Suppressor macrophage treated with lipopolysaccharide for 1 hour (primary cell): ENCODE measurements at regions not wholly inside any gene's neighbourhood (a gene's known extent, or its start where the extent isn't known, plus 50 kb on each side); places are given as distances from the start of the nearest gene placed in this dataset.
"Not testable (repeated sequence)": the region's sequence is repeated elsewhere in the genome, so short reads cannot be mapped to it uniquely, and the experiment has no call there.

Experiments used
- DNase-seq, 3 donors: peaks; one replicate each; pipeline ENCODE4 v3.0.0-alpha.2; 2020 to 2022

GRCh38 chr2:53096351-53096750 is 671.3 kb upstream of the CHAC2 start:
- DNase-seq = no peak

- DNase-seq = no peak
Observed at GRCh38 chr2:53095664-53096063, 671.9 kb upstream of the CHAC2 start.

DNA sequence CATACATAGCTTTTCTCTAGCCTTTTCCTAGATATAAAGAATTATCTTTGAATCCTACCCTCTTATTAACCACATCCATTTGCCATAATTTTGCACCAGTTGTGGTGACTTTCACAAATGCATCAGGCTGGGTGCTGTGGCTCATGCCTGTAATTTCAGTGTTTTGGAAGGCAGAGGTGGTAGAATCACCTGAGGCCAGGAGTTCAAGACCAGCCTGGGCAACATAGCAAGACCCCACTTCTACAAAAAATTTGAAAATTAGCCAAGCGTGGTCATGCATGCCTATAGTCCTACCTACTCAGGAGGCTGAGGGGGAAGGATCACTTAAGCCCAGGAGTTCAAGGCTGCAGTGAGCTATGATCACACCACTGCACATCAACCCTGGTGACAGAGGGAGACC is 672.4 kb upstream of the CHAC2 start:
- DNase-seq = no peak

- no peak for DNase-seq
Observed at GRCh38 chr2:53093355-53093754, 674.2 kb upstream of the CHAC2 start.

GRCh38 chr2:53091183-53091582 is 676.4 kb upstream of the CHAC2 start:
- DNase-seq = no peak

- DNase-seq = no peak
Observed at GRCh38 chr2:53087874-53088461, 679.6 kb upstream of the CHAC2 start.

DNA sequence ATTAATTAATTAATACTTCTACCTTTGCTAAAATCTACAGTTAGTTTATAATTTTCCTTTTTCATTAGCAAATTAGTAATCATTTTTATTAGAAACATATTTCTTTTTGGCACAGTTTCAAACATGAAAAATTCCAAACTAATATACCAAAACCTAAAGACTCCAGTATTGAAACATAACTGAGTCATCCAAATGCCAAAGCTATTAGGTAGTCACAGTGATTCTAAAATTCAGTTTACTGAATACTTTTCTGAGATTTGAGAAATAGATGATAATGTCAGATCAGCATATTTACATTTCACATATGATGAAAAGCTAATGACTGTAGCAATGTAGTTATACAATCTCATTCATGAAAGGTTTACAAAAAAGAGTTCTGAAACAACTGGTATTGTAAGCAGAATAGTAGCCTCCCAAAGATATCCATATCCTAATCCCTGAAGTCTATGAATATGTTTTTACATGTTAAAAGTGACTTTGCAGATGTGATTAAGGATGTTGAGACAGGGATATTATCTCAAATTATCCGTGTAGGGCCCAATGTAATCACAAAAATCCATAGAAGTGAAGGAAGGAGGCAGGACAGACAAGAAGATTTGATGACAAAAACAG is 680.2 kb upstream of the CHAC2 start:
- DNase-seq = no peak

GRCh38 chr2:53077413-53077812 is 690.2 kb upstream of the CHAC2 start:
- no peak for DNase-seq

DNA sequence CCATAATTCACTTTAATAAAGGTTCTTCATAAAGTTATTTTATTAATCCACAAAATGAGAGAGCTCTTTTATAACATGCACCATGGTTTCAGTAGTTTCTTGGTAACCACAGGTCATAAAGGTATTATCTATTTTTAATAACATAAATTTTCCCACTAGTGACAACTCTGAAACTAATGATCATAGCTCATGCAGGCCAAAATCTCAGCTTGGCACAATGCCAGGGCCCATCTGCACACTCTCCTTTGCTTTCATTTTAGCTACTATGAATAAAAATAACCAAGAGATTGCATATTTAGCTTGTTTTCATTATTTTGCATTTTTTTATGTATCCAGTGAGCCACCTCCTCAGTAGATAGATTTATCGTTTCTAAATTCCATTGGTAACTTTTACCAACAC is 691.8 kb upstream of the CHAC2 start:
- DNase-seq = no peak

GRCh38 chr2:53067533-53067932 is 700.1 kb upstream of the CHAC2 start:
- no peak for DNase-seq

DNA sequence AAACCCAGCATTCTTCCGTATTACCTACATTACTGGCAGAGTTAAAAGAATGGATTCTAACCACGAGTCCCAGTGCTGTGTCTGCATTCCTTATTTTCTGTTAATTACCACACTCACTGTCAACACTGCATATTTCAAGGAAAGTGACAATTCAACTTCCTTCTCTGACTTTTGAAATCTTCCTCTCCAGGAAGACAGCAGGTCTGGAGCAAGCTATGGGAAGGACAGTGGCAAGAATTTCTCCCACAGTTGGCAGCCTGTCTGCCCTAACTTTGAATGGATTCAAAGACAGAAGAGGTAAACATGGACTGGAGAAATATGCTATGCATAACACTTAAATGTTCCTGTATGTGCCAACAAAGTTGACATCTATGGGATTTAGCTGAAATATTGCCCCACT is 700.5 kb upstream of the CHAC2 start:
- no peak for DNase-seq

DNA sequence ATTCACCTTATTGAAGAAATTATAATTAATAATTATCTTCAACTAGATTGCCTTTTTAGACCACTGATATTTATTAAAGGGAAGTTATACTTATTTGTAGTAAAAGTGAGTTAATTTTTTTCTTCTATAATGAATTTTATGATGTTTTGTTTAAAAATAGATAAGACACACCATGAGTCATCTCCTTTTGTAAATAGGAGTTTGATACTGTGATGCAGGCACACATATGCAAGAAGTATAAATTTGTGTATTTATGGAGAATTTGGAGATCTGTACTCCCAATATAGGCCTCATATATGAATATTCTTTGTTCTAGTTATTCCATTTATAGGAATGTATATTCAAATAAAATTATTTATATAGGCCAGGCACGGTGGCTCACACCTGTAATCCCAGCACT is 703.5 kb upstream of the CHAC2 start:
- no peak for DNase-seq

GRCh38 chr2:53058526-53058925 is 709.1 kb upstream of the CHAC2 start:
- DNase-seq = no peak

DNA sequence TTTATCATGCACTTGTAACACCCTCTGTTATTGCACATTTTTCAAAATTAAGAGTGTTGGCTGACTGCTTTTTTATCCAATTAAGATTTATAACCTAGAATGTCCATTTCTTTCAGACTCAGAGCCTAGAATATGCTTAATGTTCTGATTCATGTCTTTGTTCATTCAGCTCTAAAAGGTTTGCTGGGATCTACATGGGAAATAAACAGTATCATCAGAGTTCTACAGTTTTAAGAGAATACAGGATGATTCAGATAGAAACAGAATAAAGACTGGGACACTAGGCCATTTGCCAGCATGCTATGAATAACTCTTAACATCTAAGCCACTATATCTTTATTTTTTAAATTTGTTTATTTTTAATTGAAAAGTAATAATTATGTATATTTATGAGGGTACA is 713.7 kb upstream of the CHAC2 start:
- no peak for DNase-seq

DNA sequence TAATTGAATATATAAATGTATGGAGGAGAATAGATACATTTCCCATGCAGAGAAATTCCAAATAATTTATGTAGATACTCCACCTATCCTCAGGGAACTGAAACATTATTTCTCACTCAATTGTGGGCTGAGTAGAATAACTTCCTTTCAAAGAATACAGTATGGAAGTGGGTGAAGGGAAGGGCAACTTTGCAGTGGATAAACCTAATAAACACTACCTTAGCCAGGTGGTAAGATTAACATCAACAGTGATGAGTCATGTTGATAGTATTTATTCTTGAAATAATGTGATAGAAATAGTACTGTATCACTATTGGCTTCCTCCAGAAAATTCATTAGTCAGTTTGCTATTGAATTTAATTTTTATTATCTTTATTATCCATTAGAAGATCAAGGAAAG is 716.4 kb upstream of the CHAC2 start:
- no peak for DNase-seq

DNA sequence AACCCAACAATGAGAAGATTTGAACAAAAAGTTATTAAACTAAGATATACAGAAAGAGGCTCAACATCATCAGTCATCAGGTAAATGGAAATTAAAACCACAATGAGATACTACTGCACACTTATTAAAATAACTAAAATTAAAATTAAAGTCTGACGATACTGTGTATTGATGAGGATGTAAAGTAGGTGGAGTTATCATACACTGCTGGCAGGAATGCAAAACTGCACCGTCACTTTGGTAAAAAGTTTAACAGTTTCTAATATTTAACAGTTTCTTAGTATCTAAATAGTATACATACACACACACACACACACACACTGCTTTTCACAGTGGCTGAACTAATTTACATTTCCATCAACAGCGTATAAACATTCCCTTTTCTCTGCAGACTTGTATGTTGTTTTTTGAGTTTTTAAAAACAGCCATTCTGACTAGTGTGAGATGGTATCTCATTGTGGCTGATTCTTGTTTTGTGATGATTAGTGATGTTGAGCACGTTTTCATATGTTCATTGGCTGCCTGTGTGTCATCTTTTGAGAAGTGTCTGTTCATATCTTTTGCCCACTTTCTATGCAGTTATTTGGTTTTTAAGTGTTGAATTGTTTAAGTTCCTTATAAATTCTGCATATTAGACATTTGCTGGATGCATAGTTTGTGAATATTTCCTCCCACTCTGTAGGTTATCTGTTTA is 726.9 kb upstream of the CHAC2 start:
- no peak for DNase-seq

- no peak for DNase-seq
Observed at GRCh38 chr2:53036196-53036595, 731.4 kb upstream of the CHAC2 start.

DNA sequence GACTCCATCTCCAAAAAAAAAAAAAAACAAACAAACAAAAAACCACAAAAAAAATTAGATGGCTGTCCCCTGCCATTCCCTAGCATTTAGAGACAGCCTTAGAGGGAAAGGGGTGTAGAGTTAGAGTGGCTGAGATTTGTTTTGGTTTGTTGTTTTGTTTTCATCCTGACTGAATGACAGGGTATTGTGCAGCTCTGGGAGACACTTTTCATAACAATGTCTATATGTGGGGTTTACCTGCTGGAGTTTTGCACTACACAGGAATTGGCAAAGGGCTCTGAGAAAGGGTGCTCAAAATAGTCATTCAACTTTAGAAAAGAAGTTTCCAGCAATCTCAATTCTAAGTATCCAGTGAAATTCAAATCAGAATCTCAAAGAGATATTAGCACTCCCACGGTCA is 732.5 kb upstream of the CHAC2 start:
- no peak for DNase-seq

DNA sequence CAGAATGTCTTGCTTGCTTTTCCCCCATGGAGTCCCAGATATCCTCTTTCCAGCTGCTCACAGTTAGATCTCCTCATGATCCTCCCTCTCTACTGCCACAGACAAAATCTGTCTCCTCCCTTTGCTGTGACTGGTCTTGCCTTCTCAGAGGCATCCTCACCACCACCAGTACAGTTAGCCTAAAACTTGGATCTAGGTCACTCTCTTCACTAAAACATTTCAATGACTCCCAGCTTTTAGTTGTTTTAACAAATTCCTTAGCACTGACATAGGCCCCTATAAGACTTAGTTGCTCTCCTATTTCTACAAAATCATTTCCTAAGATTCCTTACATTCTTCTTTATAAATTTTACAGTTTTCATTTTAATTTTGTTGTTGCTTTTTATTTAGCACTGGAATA is 734.2 kb upstream of the CHAC2 start:
- no peak for DNase-seq

DNA sequence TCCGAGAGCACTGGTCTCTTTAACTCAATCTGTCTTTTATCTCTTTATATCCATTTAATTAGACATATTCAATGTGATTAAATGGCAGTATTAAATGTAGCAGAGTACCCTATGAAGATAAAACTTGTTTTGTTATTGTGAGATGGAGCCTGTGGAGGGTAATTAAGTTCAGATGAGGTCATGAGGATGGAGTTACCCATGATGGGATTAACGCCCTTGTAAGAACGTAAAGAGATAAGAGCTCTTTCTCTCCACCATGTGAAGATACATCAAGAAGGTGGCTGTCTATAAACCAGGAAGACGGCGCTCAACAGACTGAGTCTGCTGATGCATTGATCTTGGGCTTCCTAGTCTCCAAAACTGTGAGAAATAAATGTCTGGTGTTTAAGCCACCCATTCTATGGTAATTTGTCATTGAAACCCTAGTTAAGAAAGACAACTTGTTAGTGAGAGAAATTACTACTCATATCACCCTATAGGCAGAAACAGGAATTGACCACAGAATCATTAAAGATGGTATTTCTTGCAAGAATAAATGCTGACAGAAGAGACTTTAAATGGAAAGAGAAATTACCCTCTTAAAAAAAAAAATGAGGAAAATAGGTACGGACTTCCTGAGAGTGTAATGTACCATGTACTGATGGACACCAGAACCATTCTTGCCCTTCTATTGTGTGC is 738.7 kb upstream of the CHAC2 start:
- DNase-seq = no peak

GRCh38 chr2:53028225-53028624 is 739.4 kb upstream of the CHAC2 start:
- no peak for DNase-seq

- not testable (repeated sequence) for DNase-seq
Observed at GRCh38 chr2:53022248-53022647, 745.4 kb upstream of the CHAC2 start.

GRCh38 chr2:53021828-53022227 is 745.8 kb upstream of the CHAC2 start:
- no peak for DNase-seq

- DNase-seq = no peak
Observed at GRCh38 chr2:53021292-53021691, 746.3 kb upstream of the CHAC2 start.
